Memory B cell (primary cell): ENCODE measurements at regions not wholly inside any gene's neighbourhood (a gene's known extent, or its start where the extent isn't known, plus 50 kb on each side); places are given as distances from the start of the nearest gene placed in this dataset.
"Not testable (repeated sequence)": the region's sequence is repeated elsewhere in the genome, so short reads cannot be mapped to it uniquely, and the experiment has no call there.

ENCODE experiments used
- ATAC-seq: fragments of 150-1000 bp; cut with Tn5 transposase; 2 replicates; pipeline ENCODE4 v1.10.0; 2021; ENCODE audit warnings: low read depth, mild to moderate bottlenecking, moderate library complexity
- DNase-seq, 2 donors: peaks; one replicate each; pipeline ENCODE4 v3.0.0; 2022; ENCODE audit warnings: low spot score in 2 of 2
- H3K27ac Mint-ChIP-seq: one replicate; pipeline ENCODE4 v1.8.0; 2022; ENCODE audit warnings: mild to moderate bottlenecking, moderate library complexity, mixed read lengths
- H3K27me3 Mint-ChIP-seq: one replicate; pipeline ENCODE4 v1.8.0; 2022; ENCODE audit warnings: mixed read lengths
- H3K36me3 Mint-ChIP-seq: one replicate; pipeline ENCODE4 v1.8.0; 2022; ENCODE audit warnings: mild to moderate bottlenecking, mixed read lengths
- H3K4me1 Mint-ChIP-seq: one replicate; pipeline ENCODE4 v1.8.0; 2022; ENCODE audit warnings: mixed read lengths
- H3K4me3 Mint-ChIP-seq: one replicate; pipeline ENCODE4 v1.8.0; 2022; ENCODE audit warnings: mild to moderate bottlenecking, moderate library complexity, mixed read lengths
- H3K9me3 Mint-ChIP-seq: one replicate; pipeline ENCODE4 v1.8.0; 2022; ENCODE audit warnings: mixed read lengths

- no peaks in the 10 kb centered on the region for H3K9me3 Mint-ChIP-seq
- no peak overlapping the region for H3K4me3 Mint-ChIP-seq
- DNase-seq, result no peak
- no peak overlapping the region for H3K27ac Mint-ChIP-seq
- no peak for ATAC-seq
- peaks cover 14% of the 10 kb centered on the region for H3K4me1 Mint-ChIP-seq
- no peaks in the 10 kb centered on the region for H3K27me3 Mint-ChIP-seq
- H3K36me3 Mint-ChIP-seq, result peaks cover 4% of the 10 kb centered on the region
These were observed 380.6 kb upstream of the AMELY start for GRCh38 chrY:7292113-7292512.

- no peaks in the 10 kb centered on the region for H3K27me3 Mint-ChIP-seq
- peak overlapping the region; percentile 84 for H3K27ac Mint-ChIP-seq
- H3K36me3 Mint-ChIP-seq, result no peaks in the 10 kb centered on the region
- ATAC-seq, result peak; percentile 71
- peak overlapping the region; percentile 81 for H3K4me3 Mint-ChIP-seq
- no peaks in the 10 kb centered on the region for H3K9me3 Mint-ChIP-seq
- no peak for DNase-seq
- peaks cover 10% of the 10 kb centered on the region for H3K4me1 Mint-ChIP-seq
These were observed 378.6 kb upstream of the AMELY start for GRCh38 chrY:7289889-7290833.

GRCh38 chrY:7288611-7289010 is 377.1 kb upstream of the AMELY start:
- ATAC-seq (no peak), DNase-seq (no peak)
- H3K9me3 Mint-ChIP-seq, result no peaks in the 10 kb centered on the region
- no peaks in the 10 kb centered on the region for H3K27me3 Mint-ChIP-seq
- peaks cover 5% of the 10 kb centered on the region for H3K36me3 Mint-ChIP-seq
- H3K4me1 Mint-ChIP-seq, result peaks cover 14% of the 10 kb centered on the region
- H3K27ac Mint-ChIP-seq, result no peak overlapping the region
- H3K4me3 Mint-ChIP-seq, result no peak overlapping the region

- H3K4me1 Mint-ChIP-seq, result peaks cover 19% of the 10 kb centered on the region
- not testable (repeated sequence) for H3K9me3 Mint-ChIP-seq, DNase-seq, H3K36me3 Mint-ChIP-seq, H3K4me3 Mint-ChIP-seq, ATAC-seq, H3K27me3 Mint-ChIP-seq
- peak overlapping the region; percentile 75 for H3K27ac Mint-ChIP-seq
These were observed 376.4 kb upstream of the AMELY start for GRCh38 chrY:7287963-7288362.

DNA sequence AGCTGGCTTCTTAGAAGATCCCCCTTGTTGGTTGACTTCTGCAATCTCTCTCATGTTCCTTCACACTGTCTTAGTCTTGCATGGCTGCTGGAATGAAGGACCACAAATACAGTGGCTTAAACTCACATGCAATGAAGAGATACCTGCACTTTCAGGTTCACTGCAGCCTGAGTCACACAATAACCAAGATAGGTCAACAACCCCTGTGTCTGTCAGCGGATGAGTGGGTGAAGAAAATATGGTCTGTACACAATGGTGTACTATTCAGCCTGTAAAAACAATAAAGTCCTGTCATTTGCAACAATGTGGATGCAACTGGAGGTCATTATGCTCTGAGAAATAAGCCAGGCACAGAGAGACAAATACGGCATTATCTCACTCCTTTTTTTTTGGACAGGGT is 373.8 kb upstream of the AMELY start:
- DNase-seq (no peak), ATAC-seq (no peak)
- Mint-ChIP-seq H3K36me3 (peaks cover 7% of the 10 kb centered on the region), H3K4me1 (peaks cover 16% of the 10 kb centered on the region), H3K27me3 (no peaks in the 10 kb centered on the region), H3K9me3 (no peaks in the 10 kb centered on the region), H3K4me3 (no peak overlapping the region), H3K27ac (no peak overlapping the region)

- no peak for ATAC-seq
These were observed 371.4 kb upstream of the AMELY start for GRCh38 chrY:7283001-7283400.

DNA sequence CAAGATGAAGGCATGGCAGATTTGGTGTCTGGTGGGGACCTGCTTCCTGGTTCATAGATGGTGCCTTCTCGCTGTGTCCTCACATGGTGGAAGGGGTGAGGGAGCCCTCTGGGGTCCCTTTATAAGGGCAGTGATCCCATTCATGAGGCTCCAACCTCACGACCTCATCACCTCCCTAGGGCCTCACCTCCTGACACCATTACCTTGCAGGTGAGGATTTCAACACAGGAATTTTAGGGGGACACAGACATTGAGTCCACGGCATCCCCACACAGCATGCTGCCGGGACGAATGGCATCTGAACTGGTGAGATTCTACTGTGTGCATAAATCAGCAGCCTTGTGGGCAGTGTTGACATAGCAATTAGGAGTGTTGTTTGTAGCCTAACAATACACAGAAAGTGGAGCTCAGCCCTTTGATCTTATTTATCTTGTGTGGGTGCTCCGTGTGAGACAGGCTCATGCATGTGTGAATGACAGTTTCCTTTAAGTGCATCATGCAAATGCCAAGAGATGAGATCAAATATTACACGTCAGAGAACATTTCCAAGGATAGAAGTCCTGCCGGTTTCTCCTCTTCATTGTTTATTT is 368.7 kb upstream of the AMELY start:
- not testable (repeated sequence) for H3K4me3 Mint-ChIP-seq

More at GRCh38 chrY:7283001-7283400, 371.4 kb upstream of the AMELY start:
- H3K27me3 Mint-ChIP-seq, result no peaks in the 10 kb centered on the region
- no peak overlapping the region for H3K27ac Mint-ChIP-seq
- H3K4me1 Mint-ChIP-seq, result peaks cover 14% of the 10 kb centered on the region
- no peak overlapping the region for H3K4me3 Mint-ChIP-seq
- no peak for DNase-seq
- no peaks in the 10 kb centered on the region for H3K9me3 Mint-ChIP-seq
- peaks cover 7% of the 10 kb centered on the region for H3K36me3 Mint-ChIP-seq

DNA sequence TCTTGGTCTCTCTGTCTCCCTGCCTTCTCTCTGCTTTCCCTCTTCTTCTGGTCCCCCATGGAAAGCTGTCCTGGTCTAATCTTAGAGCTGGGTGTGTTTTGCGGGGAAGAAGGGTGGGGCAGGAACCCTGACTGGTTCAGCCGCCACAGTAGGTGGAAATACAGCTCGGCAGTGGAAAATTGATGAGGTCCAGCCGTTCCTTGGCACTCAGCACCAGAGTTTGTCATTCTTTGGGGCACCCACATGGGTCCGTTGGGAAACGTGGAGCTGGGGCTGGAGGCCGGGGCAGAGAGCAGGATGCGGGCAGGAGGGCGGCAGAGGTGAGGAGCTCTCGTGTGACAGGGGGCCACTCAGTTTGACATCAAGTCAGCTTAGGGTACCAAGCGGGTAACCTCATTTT is 364.2 kb upstream of the AMELY start:
- no peaks in the 10 kb centered on the region for H3K27me3 Mint-ChIP-seq
- peaks cover 10% of the 10 kb centered on the region for H3K4me1 Mint-ChIP-seq
- DNase-seq, result no peak
- no peak for ATAC-seq
- H3K9me3 Mint-ChIP-seq, result no peaks in the 10 kb centered on the region
- no peaks in the 10 kb centered on the region for H3K36me3 Mint-ChIP-seq
- peak overlapping the region; percentile 89 for H3K4me3 Mint-ChIP-seq
- peak overlapping the region; percentile 84 for H3K27ac Mint-ChIP-seq

More for the DNA sequence above, 368.7 kb upstream of the AMELY start:
- not testable (repeated sequence) for H3K9me3 Mint-ChIP-seq, H3K27me3 Mint-ChIP-seq, DNase-seq, H3K36me3 Mint-ChIP-seq, H3K27ac Mint-ChIP-seq
- H3K4me1 Mint-ChIP-seq, result peaks cover 19% of the 10 kb centered on the region
- peak; percentile 58 for ATAC-seq

DNA sequence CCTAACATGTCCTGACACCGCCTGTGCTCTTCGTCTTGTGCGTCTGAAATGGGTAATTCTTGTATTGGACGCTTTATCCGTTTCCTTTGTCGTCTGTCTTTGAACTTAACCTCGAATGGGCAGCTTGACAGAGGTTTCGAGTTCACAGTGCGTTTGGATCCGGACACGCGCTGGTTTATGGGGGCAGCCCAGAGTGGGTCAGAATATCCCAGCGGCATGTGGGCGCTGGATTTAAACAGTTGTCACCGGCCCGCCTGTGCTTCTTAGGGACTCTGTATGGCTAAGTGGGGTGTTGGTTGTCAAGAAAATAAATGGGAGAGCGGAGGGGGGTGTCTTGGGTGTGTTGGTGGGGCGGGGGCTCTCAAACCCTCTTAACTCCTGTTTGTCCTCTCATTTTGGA is 363.5 kb upstream of the AMELY start:
- peak overlapping the region; percentile 89 for H3K4me3 Mint-ChIP-seq
- ATAC-seq (no peak), DNase-seq (no peak)
- H3K4me1 Mint-ChIP-seq, result peaks cover 10% of the 10 kb centered on the region
- H3K27me3 Mint-ChIP-seq, result no peaks in the 10 kb centered on the region
- peak overlapping the region; percentile 84 for H3K27ac Mint-ChIP-seq
- no peaks in the 10 kb centered on the region for H3K36me3 Mint-ChIP-seq
- H3K9me3 Mint-ChIP-seq, result no peaks in the 10 kb centered on the region

DNA sequence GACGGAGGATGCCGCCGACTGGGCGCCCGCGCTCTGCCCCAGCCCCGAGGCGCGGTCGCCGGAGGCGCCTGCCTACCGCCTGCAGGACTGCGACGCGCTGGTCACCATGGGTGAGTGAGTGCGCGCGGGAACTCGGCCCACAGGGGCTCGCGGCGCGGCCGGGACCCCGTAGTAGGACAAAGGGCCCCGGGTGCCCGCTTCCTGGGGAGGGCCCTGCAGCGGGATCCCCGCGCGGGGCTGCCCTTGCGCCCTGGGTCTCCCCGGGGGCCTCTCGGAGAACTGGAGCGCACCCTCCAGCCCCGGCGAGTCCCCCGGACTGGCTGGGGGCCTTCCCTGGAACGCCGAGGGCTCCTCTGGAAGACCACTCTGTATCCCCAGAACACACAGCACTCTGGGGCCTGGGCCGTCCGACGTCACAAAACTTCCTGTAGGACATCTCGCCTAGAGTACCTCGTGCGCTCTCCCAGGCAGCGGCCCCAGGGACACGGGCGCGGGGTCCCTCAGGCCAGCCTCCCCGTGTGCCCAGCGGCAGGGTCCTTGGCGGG is 362.9 kb upstream of the AMELY start:
- DNase-seq (no peak), ATAC-seq (peak; percentile 2)
- no peaks in the 10 kb centered on the region for H3K9me3 Mint-ChIP-seq
- peaks cover 6% of the 10 kb centered on the region for H3K4me1 Mint-ChIP-seq
- peak overlapping the region; percentile 84 for H3K27ac Mint-ChIP-seq
- no peaks in the 10 kb centered on the region for H3K36me3 Mint-ChIP-seq
- H3K27me3 Mint-ChIP-seq, result no peaks in the 10 kb centered on the region
- peak overlapping the region; percentile 89 for H3K4me3 Mint-ChIP-seq

- ATAC-seq (peak; percentile 82), DNase-seq (peak in 1 of 2 donors; percentile 84)
- no peaks in the 10 kb centered on the region for H3K36me3 Mint-ChIP-seq
- H3K27ac Mint-ChIP-seq, result peak overlapping the region; percentile 93
- H3K9me3 Mint-ChIP-seq, result no peaks in the 10 kb centered on the region
- H3K4me3 Mint-ChIP-seq, result peak overlapping the region; percentile 95
- no peaks in the 10 kb centered on the region for H3K27me3 Mint-ChIP-seq
- peaks cover 6% of the 10 kb centered on the region for H3K4me1 Mint-ChIP-seq
These were observed 362.1 kb upstream of the AMELY start for GRCh38 chrY:7273587-7274203.

DNA sequence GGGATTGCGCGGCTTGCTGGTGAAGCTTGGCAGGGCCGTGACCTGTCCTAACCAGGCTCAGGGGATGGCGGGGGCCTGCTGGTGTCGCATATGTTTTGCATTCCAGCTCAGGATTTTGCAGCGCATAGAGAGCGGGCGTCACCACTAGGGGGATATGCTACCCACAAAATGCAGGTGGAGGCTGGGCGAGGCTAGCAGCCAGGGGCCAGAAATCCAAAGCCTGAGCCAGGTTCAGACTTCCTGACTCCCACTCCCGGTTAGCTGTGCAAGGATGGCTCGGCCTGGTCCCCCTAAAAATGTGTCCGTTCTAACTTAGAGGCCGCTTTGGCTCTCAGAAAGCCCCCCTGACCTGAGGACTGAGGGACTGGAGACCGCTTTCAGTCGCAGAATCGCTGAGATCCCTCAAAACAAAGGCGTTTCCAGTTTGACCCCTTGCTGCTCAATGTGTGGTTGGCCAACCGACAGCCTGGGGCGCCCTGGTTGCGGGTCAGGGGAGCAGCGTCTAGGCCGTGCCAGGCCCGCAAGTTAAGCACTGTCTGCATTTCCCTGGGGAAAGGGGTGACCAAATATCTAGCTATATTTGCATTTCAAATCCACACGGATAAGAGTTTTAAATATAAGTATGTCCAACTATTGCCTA is 361.1 kb upstream of the AMELY start:
- DNase-seq, result peak in 1 of 2 donors; percentile 25
- H3K4me1 Mint-ChIP-seq, result peaks cover 6% of the 10 kb centered on the region
- no peaks in the 10 kb centered on the region for H3K27me3 Mint-ChIP-seq
- peak overlapping the region; percentile 93 for H3K27ac Mint-ChIP-seq
- peak; percentile 12 for ATAC-seq
- H3K36me3 Mint-ChIP-seq, result no peaks in the 10 kb centered on the region
- no peaks in the 10 kb centered on the region for H3K9me3 Mint-ChIP-seq
- peak overlapping the region; percentile 95 for H3K4me3 Mint-ChIP-seq

GRCh38 chrY:7263773-7264172 is 352.2 kb upstream of the AMELY start:
- H3K36me3 Mint-ChIP-seq, result no peaks in the 10 kb centered on the region
- H3K27ac Mint-ChIP-seq, result no peak overlapping the region
- H3K9me3 Mint-ChIP-seq, result no peaks in the 10 kb centered on the region
- H3K27me3 Mint-ChIP-seq, result no peaks in the 10 kb centered on the region
- no peak for ATAC-seq
- H3K4me1 Mint-ChIP-seq, result no peaks in the 10 kb centered on the region
- H3K4me3 Mint-ChIP-seq, result no peak overlapping the region
- DNase-seq, result no peak
